GM12872 (cell line): ENCODE measurements at regions not wholly inside any gene's neighbourhood (a gene's known extent, or its start where the extent isn't known, plus 50 kb on each side); places are given as distances from the start of the nearest gene placed in this dataset.

Source experiments
- CTCF ChIP-seq: IDR thresholded peaks from 3 replicates; pipeline ENCODE4 v1.5.1; 2011; ENCODE audit warnings: low read depth, mild to moderate bottlenecking, low read length, moderate library complexity; ENCODE audit not compliant: insufficient read depth

- TF ChIP-seq CTCF: no peak
Observed at GRCh38 chr11:37804666-37805065, 1206.6 kb upstream of the RAG2 start.

- TF ChIP-seq CTCF: no peak
Observed at GRCh38 chr11:37788141-37788877, 1190.3 kb upstream of the RAG2 start.

GRCh38 chr11:37786214-37786755 is 1188.2 kb upstream of the RAG2 start:
- TF ChIP-seq CTCF: no peak

- TF ChIP-seq CTCF: no peak
Observed at GRCh38 chr11:37774441-37774840, 1176.4 kb upstream of the RAG2 start.

GRCh38 chr11:37770145-37770544 is 1172.1 kb upstream of the RAG2 start:
- no peak for TF ChIP-seq CTCF

- TF ChIP-seq CTCF: no peak
Observed at GRCh38 chr11:37762079-37762478, 1164.0 kb upstream of the RAG2 start.

- no peak for TF ChIP-seq CTCF
Observed at GRCh38 chr11:37755521-37755920, 1157.5 kb upstream of the RAG2 start.
